NT2/D1 (cell line): ENCODE measurements at regions not wholly inside any gene's neighbourhood (a gene's known extent, or its start where the extent isn't known, plus 50 kb on each side); places are given as distances from the start of the nearest gene placed in this dataset.
A peak's percentile ranks its signal among the peaks of the same experiment; 100 is the strongest.

Experiments used
- DNase-seq: peaks from one replicate; pipeline ENCODE4 v3.0.0-alpha.2; 2011; ENCODE audit warnings: low read depth, low spot score
- H3K27me3 ChIP-seq: 2 replicates; pipeline ENCODE4 v1.6.0; 2011; ENCODE audit warnings: mild to moderate bottlenecking; ENCODE audit not compliant: insufficient read length, insufficient read depth
- H3K36me3 ChIP-seq: 2 replicates; pipeline ENCODE4 v1.6.1; 2011; ENCODE audit warnings: mild to moderate bottlenecking, low read length, mixed read lengths; ENCODE audit not compliant: insufficient read depth, insufficient read length
- H3K4me1 ChIP-seq: 2 replicates; pipeline ENCODE4 v1.5.1; 2011; ENCODE audit not compliant: insufficient read depth, insufficient read length
- H3K4me3 ChIP-seq: 2 replicates; pipeline ENCODE4 v1.5.1; 2011; ENCODE audit warnings: low read depth; ENCODE audit not compliant: insufficient read length
- H3K9ac ChIP-seq: 2 replicates; pipeline ENCODE4 v1.6.0; 2011; ENCODE audit warnings: low read depth; ENCODE audit not compliant: insufficient read length
- H3K9me3 ChIP-seq: 2 replicates; pipeline ENCODE4 v1.5.1; 2011; ENCODE audit warnings: mild to moderate bottlenecking, low read length; ENCODE audit not compliant: insufficient read depth
- SUZ12 ChIP-seq: IDR thresholded peaks from 2 replicates; pipeline ENCODE4 v1.6.1; 2011; ENCODE audit not compliant: insufficient read length, insufficient read depth; ENCODE audit errors: extremely low read depth
- YY1 ChIP-seq: IDR thresholded peaks from 2 replicates; pipeline ENCODE4 v1.6.1; 2011; ENCODE audit not compliant: insufficient read length, insufficient read depth
- ZNF274 ChIP-seq: IDR thresholded peaks from 2 replicates; pipeline ENCODE4 v1.6.1; 2011; ENCODE audit warnings: mild to moderate bottlenecking, low read depth, low read length

DNA sequence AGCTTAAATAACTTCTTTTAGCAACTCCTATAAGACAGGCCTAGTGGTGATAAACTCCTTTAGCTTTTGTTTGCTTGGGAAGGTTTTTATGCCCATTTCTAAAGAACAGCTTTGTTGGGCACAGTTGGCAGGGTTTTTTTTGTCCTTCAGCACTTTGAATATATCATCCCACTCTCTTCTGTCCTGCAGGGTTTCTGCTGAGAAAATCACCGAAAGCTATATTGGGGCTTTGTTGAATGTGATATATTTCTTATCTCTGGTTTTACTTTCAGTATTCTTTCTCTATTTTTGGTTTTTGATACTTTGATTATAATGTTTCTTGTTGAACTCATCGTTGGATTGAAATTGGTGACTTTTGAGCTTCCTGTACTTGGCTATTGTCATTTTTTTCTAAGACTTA lies 372.8 kb upstream of the ZC3H15 start:
- no peaks in the 10 kb centered on the region for H3K4me1 ChIP-seq
- no peak for TF ChIP-seq ZNF274
- no peak for TF ChIP-seq YY1
- TF ChIP-seq SUZ12, result no peak
- H3K9ac ChIP-seq, result no peak overlapping the region
- DNase-seq, result no peak
- H3K27me3 ChIP-seq, result no peaks in the 10 kb centered on the region
- H3K4me3 ChIP-seq, result no peak overlapping the region
- H3K36me3 ChIP-seq, result no peaks in the 10 kb centered on the region
- H3K9me3 ChIP-seq, result peaks cover 6% of the 10 kb centered on the region; the same call in 1 of the 2 replicates

DNA sequence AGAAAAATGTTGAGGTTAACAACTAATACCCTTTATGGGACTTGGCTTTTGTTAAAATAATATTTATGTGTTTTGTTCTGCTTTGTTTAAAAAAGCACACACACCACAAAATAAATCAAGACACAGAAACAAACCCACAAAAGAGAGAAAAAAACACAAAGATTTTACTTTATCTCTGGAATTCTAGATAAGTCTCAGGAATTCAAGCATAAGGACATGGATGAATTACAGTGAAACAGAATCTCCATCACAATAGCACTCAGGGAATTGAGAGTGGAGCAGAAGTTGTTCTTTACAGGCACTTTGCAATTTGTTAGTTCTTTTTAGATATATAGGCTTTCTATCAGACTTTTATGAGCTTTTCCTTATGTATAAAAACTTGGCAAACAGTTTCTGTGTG lies 360.9 kb upstream of the ZC3H15 start:
- no peak overlapping the region for H3K4me3 ChIP-seq
- TF ChIP-seq ZNF274 (no peak), YY1 (no peak), SUZ12 (no peak)
- no peaks in the 10 kb centered on the region for H3K36me3 ChIP-seq
- H3K4me1 ChIP-seq, result no peaks in the 10 kb centered on the region
- no peaks in the 10 kb centered on the region for H3K9me3 ChIP-seq
- no peaks in the 10 kb centered on the region for H3K27me3 ChIP-seq
- no peak overlapping the region for H3K9ac ChIP-seq
- peak; percentile 55 for DNase-seq

DNA sequence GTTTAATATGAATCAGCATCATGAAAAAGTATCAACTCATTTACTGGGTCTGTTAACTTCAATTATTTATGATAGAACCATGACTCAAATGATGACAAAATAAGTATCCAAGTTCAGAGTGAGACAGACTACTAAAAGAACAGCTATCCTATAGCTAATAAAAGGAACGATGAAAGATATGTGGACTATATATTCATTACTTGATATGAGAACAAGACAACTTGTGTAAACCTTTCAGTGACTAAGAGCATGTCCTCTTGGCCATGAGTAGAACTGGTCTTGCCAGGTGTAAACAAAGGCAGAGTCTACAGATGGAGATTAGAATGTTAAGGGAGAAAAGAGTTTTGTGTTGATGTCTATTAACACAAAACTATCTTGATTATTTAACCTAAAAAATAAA lies 360.4 kb upstream of the ZC3H15 start:
- no peak for DNase-seq
- Histone ChIP-seq H3K9me3 (no peaks in the 10 kb centered on the region), H3K4me3 (no peak overlapping the region), H3K9ac (no peak overlapping the region), H3K36me3 (no peaks in the 10 kb centered on the region), H3K4me1 (no peaks in the 10 kb centered on the region), H3K27me3 (no peaks in the 10 kb centered on the region)
- no peak for TF ChIP-seq YY1
- no peak for TF ChIP-seq ZNF274
- TF ChIP-seq SUZ12, result no peak

DNA sequence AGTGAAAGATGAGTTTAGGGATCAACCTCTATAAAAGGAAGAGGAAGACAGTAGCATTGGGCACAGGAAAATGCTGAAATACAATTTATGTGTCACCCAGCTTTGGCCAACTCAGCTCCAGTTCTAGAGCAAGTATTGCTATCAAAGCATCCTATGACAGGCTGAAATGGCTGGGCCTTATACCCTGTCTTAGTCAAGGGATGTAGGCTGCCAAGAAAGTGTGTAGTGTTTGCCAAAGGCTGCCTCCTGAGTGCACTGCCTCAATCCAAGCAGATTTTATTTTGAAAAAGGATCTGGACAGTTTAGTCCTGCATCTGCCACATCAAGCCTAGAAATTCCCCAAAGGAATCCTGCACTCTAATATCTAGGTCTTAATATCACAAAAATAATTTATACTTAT lies 359.9 kb upstream of the ZC3H15 start:
- TF ChIP-seq SUZ12, result no peak
- TF ChIP-seq ZNF274, result no peak
- no peak for TF ChIP-seq YY1
- H3K4me1 ChIP-seq, result no peaks in the 10 kb centered on the region
- H3K4me3 ChIP-seq, result no peak overlapping the region
- H3K9ac ChIP-seq, result no peak overlapping the region
- no peaks in the 10 kb centered on the region for H3K27me3 ChIP-seq
- no peak for DNase-seq
- H3K36me3 ChIP-seq, result no peaks in the 10 kb centered on the region
- H3K9me3 ChIP-seq, result no peaks in the 10 kb centered on the region

DNA sequence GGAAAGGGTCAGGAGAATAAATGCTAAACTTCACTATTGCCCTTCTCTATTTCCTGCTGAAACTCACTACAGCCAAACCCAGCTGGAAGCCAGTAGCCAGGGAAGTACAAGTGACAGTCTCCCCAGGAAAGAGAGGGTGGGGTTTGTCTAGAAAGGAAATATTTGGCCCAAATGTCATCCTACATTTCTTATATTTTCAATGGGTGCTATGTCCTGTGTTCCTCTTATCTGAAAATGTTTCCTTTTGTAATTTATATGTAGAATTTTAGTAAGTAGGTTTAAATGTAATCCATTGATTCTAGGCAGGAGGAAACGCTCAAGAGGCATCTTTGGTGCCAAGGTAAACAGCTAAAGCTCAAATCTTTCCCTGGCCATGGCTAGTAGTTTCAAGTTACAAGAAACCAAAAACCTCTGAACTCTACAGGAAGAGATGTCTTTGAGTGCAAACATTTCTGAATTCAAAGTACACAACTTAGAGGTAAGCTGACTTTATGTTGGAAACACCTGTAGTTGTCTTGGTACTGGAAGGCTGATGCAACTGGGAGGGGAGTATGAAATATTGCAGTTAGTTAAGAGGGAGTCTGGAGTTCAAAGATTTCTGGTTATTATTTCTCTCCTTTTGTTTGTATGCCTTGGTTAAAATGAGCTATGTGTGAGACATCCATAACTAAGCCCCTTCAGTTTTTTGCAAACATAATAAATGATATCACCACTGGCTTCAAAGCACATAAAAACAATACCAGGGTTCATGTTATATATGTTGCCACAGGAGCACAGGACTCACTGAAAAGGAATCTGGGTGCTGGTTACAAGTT lies 356.1 kb upstream of the ZC3H15 start:
- H3K4me3 ChIP-seq, result no peak overlapping the region
- no peaks in the 10 kb centered on the region for H3K27me3 ChIP-seq
- H3K9ac ChIP-seq, result no peak overlapping the region
- no peaks in the 10 kb centered on the region for H3K9me3 ChIP-seq
- no peaks in the 10 kb centered on the region for H3K36me3 ChIP-seq
- no peaks in the 10 kb centered on the region for H3K4me1 ChIP-seq
- no peak for DNase-seq
- TF ChIP-seq SUZ12 (no peak), ZNF274 (no peak), YY1 (no peak)

DNA sequence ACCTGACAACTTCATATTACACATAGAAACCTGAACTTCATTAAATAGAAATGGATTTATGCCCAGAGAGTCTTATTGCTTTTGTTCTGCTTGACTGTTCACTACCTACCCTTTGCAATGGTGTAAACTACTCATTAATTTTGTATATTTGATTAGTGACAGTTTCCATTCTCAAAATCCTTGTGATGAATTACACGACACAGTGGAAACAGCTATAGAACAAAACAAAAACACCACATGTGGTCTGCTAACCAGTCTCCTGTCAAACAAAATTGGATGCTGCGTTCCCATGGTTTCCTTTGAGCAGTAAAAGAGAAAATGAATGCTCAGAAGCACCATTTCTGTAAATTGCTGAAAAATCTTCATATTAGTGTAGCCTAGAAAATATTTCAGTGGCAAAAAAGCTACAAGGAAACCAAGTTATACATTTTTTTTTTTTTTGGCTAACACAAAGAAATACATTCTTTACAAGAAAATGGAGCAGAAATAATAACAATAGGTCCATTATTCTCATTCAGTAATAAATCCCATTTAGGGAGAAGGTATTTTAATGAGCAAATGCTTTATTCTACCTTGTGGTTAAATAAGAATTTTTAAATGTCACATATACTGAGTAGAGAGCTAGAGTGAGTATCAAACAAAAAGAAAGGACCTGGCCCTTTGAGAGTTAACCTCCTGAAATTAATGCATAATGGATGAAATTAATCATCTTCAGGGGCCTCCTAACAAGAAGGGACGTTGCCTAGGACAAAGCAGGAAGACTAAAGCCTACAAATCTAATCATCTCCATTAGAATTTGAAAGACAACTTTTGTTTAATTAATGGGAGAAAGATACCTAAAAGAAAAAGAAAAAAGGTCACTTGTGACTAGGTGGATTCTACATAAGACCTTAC lies 355.1 kb upstream of the ZC3H15 start:
- Histone ChIP-seq H3K4me3 (no peak overlapping the region), H3K9me3 (no peaks in the 10 kb centered on the region), H3K36me3 (no peaks in the 10 kb centered on the region), H3K9ac (no peak overlapping the region), H3K4me1 (no peaks in the 10 kb centered on the region), H3K27me3 (no peaks in the 10 kb centered on the region)
- no peak for TF ChIP-seq ZNF274
- no peak for TF ChIP-seq YY1
- TF ChIP-seq SUZ12, result no peak
- DNase-seq, result no peak

DNA sequence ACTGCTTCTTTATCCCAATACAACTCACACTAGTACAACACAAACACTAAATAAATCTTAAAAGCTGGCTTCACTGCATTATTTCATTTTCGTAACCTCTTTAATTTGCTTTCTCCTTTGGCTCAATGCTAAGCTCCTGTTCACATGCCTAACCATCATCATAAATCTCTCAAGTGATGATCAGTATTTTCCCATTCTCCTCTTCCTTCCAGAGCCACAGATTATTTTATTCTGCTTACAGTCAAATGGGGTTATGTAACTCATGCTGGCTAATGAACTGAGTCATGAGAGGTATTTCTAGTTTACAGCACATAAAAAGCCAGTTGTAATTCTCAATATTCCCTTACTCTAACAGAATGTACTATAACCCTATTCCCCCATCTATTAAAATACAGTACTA lies 350.4 kb upstream of the ZC3H15 start:
- no peaks in the 10 kb centered on the region for H3K36me3 ChIP-seq
- DNase-seq, result no peak
- no peaks in the 10 kb centered on the region for H3K4me1 ChIP-seq
- no peak for TF ChIP-seq ZNF274
- TF ChIP-seq YY1, result no peak
- no peak for TF ChIP-seq SUZ12
- H3K4me3 ChIP-seq, result no peak overlapping the region
- no peaks in the 10 kb centered on the region for H3K27me3 ChIP-seq
- H3K9me3 ChIP-seq, result no peaks in the 10 kb centered on the region
- no peak overlapping the region for H3K9ac ChIP-seq
